ENCODE measurements at regions not wholly inside any gene's neighbourhood (a gene's known extent, or its start where the extent isn't known, plus 50 kb on each side); places are given as distances from the start of the nearest gene placed in this dataset.

DNA sequence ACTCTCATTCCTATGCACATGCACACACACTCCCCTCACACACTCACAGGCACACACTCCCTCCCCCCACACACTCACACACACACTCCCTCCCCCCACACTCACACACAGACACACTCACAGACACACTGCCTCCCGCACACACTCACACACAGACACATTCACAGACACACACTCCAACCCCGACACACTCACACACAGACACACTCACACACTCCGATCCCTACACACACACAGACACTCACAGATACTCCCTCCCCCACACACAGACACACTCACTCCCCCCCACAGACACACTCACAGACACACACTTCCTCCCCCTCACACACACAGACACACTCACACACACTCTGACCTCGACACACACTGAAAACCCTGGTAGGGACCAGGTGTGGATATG, 176.2 kb downstream of the TFAP2C start:
- DNase-seq = no peak

DNA sequence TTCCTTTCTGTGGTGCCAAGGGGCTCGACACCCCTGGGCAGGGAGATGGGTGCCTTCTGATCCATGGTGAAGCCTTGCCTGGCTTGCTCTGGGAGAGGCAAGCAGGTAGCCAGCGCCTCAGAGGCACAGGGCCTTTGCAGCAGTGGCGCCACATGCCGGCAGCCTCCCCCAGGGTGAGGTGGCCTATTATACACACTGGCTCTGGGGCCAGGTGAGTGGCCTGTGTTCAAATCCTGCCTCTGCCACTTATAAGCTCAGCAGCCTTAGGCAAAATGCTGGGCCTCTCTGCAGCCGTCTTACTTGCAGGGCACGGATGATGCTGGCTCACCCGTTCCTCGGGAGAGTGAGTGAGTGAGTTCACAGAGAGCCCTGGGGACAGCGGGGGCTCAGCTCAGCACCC, 176.9 kb downstream of the TFAP2C start:
- no peak for DNase-seq

DNA sequence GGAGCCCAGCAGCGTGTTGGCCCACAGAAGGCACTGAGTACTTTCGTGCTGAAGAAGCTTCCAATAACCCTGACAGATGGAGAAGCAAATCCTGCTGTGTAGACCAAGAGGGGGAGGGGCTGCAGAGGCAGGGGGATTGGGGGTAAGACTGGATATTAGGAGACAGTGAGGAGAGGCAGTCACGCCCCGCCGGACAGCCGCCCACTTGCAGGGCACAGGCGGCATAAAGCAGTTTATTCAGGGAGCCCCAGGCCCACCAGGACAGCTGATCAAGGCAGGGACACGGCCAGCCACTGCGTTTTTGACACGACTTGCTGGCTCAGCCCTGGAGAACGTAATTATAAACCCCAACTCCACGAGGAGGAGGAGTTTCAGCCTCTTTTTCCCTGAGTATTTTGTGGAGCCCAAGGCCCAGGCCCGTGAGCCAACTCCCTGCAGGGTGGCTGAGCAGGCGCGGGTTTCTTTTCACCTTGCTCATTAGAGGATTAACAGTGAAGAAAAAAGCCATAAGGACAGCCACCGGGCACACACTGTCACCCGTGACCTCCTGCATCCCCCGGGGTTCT, 177.9 kb downstream of the TFAP2C start:
- DNase-seq = no peak

DNA sequence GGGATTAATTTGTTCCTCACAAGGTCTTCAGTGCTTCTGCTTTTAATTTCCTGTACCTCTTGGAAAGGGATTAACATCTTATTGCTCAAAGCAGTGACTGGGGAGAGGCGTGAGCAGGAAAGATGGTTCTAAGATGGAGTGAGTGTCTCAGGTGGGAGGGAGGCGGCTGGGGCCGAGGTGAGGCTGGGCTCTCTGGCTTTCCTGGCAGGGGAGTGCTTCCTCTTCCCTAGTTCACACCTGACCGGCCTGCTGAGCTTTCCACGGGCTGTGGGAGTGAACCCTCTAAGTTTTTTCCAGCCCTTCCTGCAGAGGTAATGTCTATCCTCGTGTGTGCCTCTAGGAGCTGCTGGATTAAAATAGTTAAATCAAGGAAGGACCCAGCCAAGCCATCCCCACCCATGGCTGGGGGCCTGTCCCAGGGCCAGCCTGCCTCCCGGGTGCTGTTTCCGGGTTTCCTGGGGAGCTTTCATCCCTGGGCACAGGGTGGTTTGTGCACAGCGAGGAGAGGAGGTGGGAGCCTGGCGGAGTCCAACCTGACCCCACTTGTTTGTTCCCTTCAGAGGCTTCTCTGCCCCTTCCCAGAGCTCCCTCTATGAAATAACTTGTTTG, 179.1 kb downstream of the TFAP2C start:
- no peak for DNase-seq

DNA sequence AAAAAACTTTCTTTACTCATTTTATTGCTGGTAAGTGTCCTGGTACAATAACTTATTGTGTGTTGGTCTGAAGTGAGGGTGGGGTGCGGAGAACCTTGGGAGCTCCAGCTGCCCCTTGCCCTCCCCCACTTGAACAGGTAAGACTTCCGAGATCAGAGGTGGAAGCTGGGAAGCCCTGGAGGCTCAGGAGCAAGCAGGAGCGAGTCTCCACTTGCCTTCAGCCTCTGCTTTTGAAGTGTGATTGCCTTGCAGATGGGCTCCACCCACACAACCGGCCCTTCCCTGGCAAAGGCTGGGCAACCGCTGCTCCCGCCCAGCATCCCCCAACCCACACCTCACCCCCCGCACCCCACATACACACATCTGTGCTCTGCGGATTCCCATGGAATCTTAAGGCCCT, 179.6 kb downstream of the TFAP2C start:
- DNase-seq = no peak

DNA sequence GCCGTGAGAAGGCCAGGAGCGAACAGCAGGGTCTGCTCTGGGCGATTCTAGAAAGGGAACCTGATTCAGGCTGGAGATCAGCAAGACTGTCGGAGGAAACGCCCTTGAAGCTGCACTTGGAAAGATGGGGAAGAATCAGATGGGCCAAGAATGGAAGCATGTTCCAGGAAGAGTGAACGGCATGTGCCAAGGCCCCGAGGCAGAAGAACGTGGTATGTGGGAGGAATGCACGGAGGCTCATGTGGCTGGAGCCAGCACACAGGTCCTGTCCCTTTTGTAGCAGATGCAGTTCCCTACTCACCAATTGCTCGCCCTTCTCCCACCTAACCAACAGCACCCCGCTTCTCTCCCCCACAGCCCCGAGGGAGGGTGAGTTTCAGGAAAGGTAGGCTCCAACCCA, 180.6 kb downstream of the TFAP2C start:
- DNase-seq = no peak

DNA sequence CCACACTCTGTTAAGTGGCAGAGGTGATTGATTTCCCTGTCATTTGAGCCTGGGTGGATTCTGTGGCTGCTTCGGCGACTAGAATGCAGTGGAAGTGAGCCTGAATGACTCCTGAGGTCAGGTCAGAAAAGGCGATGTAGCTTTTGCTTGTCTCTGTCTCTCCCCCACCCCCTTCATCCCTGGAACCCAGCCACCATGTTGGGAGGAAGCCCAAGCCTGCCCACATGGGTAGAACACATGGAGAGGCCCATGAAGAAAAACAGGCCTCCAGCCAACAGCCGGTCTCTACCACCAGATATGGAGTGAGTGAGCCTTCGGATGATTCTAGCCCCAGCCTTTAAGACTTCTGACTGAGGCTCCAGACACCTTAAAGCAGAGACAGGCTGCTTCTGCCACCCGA, 181.0 kb downstream of the TFAP2C start:
- DNase-seq = no peak

DNA sequence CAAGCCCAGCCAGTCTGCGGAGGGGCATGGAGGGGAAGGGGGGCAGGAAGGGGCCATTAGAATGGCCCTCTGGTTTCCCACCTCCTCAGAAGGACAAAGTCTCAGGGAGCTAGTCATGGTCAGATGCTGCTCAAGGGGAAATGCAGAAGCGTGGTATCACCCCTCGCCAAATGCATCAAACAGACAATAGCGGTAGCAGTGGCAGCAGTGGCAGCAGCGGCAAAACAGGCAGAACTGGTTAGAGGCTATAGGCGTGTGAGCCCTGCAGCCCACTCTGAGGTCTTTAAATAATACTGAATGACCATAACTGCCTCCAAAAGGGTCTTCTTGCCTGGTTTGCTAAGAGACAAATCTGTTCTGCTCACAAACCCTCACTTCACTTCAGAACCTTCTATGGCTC, 186.7 kb downstream of the TFAP2C start:
- no peak for DNase-seq

DNA sequence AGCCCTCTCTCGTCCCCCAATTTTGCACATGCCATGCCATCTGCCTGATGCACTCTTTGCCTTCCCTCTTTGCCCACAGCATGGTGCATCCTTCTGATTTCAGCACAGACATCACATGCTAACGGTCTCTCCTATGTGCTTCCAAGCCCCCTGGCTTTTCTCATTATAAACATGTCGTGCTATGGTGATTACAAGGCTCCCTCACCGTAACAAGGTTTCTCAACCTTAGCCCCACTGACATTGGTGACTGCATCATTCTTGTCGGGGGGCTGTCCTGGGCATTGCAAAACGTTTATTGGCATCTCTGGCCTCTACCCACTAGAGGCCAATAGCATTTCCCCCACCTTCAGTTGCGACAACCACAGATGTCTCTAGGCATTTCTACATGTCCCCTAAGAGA, 187.2 kb downstream of the TFAP2C start:
- DNase-seq = no peak

DNA sequence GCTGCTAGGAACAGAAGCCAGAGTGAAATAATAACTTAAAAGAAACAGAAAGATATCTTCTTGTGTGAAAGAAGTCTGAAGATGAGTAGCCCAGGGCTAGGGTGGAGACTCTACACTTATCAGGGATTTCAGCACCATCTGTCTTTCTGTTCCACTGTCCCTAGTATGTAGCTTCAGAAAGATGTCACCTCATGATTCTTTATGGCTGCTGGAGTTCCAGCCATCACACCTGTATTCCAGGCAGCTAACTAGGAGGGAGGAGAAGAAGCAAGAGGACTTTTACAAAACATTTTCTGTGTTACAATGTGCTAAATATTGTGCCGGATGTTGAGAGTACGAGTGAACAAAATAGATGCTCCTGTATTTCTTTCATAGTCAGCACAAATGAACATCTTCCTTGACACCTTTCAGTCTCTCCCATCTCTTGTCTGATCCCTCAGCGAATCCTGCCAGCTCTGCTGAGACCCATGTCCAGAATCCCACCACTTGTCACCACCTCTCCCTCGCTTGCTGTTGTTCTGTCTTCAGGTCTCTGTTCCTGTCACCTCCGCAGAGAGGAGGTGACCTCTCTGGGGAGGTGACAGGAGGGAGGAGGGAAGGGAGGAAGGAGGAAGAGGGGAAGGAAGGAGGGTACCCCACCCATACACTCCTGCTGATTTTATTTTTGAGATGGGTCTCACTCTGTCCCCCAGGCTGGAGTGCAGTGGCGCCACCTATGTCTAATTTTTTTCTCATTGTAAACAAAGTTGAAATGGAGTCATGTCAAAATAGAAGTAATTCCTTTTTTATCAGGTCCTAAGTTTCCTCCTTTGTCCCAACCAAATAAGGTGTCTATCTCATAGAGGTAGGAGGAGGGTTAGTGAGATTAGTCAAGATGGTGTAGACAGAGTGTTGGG, 188.9 kb downstream of the TFAP2C start:
- DNase-seq = no peak

DNA sequence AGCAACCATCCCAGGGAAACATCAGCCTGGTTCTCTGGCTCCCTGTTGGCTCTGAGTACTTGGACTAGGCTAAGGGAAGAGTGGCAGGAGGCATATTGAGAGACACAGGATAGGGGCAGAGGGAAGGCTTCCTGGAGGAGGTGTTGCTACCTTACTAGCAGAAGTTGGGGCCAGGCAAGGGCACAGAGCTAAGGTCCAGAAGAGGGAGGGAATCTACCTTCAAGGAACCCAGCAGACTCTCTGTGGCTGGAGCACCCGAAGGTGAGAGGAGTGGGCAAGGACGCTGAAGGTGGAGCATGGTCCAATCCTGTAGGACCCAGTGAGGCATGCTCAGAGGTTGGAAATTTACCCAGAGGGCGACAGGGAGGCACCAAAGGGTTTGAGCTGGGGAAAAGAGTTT, 191.9 kb downstream of the TFAP2C start:
- no peak for DNase-seq

DNA sequence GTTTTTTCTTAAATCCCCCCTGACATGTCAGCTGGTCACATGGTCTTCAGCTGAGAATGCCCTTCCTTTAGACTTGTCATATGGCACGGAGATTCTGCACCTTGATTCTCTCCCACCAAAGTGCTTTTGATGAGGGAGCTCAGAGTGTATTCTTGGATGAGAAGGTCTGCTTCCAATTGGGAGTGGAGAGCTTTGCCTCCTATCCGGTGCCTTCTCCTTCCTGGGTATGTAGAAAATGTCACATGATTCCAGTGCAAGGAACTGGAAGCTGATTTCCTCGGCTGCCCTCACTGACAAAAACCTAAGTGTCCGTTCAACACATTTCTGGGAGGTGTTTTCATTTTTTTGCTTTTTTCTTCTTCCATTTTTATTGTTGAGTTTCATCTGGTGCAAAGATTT, 197.2 kb downstream of the TFAP2C start:
- no peak for DNase-seq

DNA sequence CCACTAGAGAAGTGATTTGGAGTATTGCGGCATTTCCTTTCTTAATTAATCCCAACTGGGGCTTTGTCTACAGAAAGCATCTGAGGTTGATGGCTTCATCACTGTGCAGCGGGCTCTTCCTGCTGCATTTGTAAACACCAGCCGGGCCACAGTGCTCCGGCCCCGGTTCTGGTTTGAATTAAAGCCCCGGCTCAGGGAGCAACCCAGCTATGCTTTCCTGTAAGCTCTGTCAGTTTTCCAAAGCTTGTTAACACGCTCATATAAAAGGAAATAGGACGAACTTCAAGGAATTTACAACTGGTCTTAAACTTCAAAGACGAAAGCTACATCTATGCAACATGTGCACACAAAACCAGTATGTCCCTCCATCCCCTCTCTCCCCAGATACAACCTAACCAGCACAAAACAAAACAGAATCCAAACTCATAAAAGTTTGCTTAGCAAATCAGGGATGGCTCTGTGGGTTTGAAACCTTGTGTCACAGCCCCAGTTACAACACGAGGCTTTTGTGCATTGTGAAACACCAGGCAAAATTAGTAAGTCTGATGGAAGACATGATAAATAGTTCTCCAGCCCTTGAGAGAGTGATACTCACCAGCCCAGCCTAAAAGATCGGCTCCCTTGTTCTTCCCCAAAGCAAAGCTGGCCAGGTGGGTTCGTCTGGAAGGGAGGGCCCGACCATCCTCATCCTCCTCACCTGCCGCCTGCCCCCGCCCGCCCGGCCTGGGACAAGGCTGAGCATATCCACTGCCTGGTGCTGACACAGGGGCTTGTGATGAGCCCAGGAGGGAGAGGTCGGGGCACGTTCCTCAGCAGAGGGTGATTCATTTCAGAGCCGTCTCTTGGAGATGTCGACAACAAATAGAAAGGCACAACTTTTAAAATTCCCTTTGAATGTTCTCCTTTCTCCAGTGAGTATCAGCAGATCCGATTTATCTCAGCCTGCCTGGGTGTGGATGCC, 197.9 kb downstream of the TFAP2C start:
- DNase-seq = no peak

DNA sequence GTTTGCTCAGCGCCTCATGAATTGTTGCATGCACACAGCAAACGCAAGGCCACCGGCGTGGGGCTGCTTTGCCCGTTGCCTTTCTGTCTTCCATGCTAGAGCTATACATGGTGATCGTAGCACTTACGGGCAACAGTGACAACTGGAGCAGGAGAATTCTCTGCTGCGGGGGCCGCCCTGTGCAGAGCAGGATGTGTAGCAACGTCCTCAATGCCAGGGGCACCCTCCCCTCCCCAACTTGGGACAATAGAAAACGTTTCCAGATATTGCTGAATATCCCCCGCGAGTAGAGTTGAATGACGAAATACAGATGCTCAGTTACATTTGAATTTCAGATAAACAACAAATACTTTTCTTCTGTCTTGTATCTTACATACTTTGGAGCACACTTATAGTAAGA, 198.7 kb downstream of the TFAP2C start:
- DNase-seq = no peak

DNA sequence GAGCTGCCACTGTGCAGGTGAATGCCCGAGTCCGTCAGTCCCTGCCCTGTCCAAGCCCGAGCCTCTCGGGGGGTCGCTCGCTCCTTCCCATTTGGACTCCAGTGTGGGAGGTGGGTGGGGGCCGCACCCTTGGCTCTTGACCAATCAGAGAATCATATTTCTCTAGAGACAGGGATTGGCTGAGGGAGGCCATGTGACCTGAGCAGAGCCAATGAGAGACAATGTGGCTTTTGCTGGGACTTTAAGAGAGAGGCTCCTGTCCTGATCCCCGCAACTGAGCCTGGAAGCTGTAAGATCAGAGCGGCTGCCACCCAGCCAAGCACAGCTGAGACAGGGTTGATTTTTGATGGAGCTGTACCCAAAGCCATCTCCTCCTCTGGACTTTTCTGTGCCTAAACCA, 199.3 kb downstream of the TFAP2C start:
- no peak for DNase-seq

DNA sequence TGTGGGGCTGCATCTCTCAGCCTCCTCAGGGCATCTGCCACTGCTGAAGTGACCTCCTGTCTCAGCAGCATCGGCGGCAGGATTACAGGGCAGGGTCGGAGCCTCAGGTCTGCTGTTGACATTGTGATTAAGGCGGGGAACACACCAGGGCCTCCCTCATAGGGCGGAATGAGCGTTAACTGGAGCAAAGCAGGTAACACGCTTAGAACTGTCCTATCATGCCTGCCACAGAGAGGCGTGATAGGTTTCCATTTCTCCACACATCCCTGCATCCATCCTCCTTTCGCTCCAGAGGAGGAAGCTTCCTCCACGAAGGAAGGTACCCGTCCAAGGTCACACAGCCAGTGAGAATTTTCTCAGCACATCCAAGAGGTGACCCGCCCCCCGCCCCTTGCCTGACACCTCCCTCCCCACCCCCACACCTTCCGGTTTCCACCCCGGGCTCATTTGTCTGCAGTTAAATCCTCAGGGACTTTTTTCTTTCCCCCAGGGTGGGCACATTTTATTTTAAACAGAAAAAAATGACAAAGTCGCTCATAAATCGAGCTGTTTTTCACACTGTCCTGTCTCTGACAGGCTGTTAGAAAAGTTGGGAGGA, 200.8 kb downstream of the TFAP2C start:
- DNase-seq = no peak

DNA sequence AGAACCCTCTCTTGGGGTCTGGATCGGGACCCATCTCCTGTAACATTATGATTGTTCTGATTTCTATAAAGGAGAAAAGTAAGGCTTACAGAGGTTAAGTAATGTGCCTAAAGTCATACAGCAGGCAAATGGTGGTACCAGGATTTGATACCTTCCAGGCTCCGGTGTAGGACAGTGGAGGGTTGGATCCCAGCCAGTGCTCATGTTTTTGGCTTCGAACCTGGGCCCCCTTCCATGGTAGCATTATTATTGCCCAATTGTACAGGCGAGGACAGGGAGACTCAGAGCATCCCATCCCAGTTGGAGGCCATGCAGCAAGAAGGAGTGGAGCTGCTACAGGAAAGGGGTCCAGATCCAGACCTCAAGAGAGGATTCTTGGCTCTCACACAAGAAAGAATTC, 202.7 kb downstream of the TFAP2C start:
- no peak for DNase-seq

DNA sequence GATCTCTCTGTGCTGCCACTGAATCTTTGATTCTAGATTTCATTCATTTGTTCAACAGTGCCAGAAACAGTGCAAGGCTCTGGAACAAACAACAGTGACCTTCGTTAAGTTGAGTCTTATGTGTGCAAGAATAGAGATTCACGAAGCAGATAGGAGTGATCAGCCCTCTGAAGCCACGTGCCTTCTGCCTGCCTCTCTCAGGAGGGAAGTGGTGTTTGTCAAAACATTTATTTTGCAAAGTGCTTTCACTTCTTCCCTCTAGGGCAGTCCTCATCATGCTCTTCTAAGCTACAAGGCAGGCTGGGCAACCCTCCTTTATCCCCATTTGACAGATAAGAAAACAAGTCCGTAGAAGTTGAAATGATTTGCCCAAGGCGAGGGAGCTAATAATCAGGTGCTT, 204.3 kb downstream of the TFAP2C start:
- no peak for DNase-seq

DNA sequence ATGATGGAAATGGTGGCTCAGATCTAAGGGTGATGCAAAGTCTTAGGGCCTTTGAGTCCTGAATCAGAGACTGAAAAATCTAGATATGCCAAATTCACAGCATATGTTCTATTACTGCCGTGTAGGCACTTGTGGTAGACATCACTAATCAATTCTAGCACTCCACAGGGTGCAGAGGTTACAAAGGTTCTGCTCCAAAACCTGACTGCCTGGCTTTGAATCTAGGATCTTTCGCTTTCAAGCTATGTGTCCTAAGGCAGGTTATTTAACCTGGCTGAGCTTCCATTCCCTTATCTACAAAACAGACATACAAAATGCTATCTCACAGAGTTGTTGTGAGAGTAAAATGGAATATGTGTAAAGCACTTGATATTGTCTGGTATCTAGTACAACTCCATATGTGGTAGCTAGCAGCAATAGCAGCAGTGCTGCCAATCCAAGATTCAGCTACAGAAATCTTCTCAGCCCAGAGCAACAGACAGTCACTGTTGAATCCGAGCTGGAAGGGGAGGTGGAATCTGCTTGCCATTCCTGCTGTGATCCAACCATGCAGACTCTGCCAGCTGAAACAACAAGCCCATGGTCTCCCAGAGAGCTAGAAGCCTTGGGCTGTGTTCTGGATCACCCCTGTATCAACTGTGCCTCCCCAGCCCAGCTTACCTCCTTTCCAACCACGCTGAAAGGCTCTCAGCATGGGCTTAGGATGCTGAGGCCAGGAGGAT, 206.9 kb downstream of the TFAP2C start:
- no peak for DNase-seq

DNA sequence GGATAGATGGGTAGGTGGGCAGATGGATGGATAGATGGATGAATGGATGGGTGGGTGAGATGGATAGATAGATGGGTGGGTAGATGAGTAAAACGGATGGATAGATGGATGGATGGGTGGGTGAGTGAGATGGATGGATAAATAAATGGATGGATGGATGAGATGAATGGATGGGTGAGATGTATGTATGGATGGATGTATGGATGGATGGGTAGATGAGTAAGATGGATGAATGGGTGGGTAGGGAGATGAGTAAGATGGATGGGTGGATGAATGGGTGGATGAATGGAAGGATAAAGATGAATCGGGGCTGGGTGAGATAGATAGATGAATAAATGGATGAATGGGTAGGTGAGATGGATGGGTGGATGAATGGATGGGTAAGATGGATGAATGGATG, 210.1 kb downstream of the TFAP2C start:
- DNase-seq = no peak

DNA sequence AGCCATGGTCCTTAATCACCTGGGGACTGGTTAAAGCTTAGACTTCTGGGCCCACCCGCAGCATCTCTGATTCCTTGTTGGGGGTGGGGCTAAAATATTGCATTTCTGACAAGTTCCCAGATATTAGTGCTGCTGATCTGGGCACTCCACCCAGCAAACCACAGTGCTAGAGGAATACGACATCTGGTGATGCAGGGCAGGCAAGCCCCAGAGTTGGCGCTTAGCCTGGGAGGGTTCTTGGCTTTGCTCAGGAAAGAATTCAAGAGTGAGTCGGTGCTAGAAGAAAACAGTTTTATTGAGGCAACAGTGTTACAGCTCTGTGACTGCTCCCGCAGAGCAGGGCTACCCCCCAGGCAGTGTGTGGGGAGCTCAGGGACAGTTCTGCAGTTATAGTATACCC, 210.7 kb downstream of the TFAP2C start:
- DNase-seq = no peak

DNA sequence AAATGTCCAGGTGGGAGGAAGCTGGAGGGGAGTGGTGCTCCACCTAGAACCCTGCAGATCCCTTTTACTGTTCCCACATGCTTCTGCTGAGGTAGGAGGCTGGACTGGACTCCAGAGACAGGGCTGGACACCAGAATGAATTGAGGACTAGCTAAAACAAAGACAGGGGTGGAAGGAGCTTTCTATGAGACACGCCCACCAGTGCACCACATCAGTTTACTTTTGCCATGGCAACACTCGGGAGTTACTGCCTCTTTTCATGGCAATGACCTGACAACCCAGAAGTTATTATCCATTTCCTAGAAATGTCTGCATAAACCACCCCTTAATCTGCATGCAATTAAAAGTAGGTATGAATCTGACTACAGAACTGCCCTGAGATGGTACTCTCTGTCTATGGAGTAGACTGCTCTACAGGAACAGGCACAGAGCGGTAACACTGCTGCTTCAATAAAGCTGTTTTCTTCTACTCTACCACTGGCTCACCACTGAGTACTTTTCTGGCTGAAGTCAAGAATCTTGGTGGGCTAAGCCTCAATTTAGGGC, 211.7 kb downstream of the TFAP2C start:
- no peak for DNase-seq
